ENCODE measurements at regions not wholly inside any gene's neighbourhood (a gene's known extent, or its start where the extent isn't known, plus 50 kb on each side); places are given as distances from the start of the nearest gene placed in this dataset.
"Not testable (repeated sequence)": the region's sequence is repeated elsewhere in the genome, so short reads cannot be mapped to it uniquely, and the experiment has no call there.

DNA sequence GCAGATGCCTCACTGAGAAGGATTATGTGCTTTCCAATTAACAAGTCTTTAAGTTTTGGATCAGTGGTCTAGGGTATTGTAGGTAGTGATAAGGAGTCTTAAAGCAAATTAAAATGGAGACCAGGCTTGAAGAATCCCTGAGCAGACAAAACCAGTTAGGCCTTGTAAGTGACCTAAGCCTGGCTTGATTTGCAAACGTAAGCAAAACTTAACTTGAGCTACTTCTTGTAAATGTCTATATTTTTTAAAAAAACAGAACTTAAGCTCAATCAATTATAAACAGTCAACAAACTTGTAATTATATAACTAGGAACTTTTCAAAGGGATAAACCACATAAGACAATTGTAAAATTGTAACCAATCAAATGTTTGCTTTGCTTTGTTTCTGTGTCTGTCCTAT, 72.7 kb upstream of the NALF2 start:
- DNase-seq (ENCODE audit: low read depth in 2 of 2) = no peak

DNA sequence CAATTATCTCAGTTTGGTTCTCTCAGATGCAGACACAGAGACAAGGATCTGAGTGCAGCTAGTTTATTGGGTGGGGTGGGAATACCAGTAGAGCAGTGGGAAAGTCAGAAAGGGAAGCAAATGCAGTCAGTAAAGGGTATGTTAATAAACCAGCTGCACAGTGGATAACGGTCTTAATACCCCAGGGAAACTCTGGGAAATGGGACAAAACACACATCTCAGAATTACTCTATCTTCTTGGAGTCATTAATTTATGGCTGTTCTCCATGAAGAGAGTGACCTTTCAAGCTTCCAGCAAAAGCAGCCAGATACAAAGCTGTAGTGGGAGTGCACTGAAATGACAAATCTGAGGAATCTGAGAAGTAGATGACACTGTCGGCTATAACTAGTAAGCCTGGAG, 73.3 kb upstream of the NALF2 start:
- DNase-seq (ENCODE audit: low read depth in 2 of 2) = no peak

DNA sequence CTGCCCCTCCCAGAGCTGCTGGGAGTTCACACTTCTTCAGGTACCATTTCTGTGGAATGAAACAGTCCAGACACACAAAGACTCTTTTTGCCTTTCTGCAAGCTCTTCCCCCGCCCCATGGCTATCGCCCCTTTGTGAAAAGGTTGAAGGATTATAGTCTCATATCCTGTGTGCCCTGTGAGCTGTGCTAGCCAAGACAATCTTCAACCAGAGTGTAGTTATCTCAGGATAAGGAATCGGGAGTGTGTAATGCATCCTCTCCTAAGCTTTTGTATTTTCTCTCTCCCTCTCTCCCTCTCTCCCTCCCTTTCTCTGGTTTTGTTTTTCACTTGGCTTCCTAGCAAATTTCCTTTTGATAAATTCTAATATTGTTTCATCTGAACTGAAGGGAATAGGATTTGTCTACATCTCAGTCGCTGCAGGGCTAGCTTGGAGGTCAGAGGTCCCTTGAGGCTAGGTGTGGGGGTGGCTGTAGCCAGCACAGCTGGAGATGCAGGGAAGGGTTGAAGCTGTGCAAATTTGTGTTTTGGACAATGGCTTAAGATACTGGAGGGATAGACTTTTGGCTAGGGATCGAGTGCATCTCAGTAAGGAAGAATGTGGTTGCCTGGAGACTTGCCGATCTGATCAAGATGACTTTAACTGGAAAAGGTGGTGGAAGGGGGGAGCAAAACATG, 74.6 kb upstream of the NALF2 start:
- DNase-seq (ENCODE audit: low read depth in 2 of 2) = no peak

DNA sequence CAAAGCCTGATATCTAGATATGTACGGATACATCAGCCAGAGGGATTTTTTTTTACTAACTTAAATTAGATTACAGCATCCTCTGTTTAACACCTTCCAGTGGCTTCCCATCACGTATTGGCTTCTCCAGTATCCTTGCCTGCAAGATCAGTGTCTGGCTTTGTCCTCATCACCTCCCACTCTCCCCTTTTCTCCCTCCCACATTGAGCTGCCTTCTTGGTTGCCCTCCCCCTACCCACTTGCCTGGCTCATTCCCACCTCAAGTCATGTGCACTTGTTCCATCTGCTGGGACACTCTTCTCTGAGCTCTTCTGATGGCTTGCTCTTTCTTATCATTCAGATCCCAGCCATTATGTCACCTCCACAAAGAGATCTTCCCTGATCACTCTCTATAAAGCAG, 75.9 kb upstream of the NALF2 start:
- no peak for DNase-seq (ENCODE audit: low read depth in 2 of 2)

DNA sequence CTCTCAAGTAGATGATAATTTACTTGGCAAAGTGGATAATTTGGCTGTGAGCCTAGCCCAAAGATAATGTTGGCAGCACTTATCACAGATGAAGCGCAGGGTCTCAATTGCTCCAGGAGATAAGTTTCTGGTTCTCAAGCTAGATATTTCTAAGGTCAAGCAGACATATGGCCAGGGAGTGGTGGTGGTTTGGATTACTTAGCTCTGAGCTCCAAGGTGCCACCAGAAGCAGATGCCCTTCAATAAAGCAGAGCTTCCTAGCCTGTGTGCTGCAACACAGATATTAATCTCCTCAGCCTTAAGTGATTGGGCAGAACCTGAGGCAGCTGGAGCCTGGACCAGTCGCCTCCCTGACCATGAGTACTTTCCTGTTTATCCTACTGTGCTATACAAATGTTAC, 79.2 kb upstream of the NALF2 start:
- DNase-seq (ENCODE audit: low read depth in 2 of 2) = no peak

DNA sequence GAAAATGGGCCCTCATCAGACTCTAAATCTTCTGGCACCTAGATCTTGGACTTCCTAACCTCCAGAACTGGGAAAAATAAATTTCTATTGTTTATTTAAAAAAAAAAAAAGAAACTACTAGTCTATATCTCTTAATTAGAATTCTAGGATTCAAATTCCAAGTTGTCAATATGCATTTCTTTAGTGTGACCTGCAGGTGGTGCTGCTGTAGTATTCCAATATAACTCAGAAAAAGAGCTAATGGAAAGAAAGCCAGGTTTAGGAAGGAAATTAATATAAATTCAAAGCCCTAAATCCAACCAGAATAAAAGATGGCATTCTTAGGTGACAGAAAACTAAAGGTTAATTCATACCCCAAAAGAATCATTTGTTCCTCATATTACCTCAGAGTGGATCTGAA, 80.0 kb upstream of the NALF2 start:
- DNase-seq (ENCODE audit: low read depth in 2 of 2) = peak in 1 of 2 donors; percentile 13

DNA sequence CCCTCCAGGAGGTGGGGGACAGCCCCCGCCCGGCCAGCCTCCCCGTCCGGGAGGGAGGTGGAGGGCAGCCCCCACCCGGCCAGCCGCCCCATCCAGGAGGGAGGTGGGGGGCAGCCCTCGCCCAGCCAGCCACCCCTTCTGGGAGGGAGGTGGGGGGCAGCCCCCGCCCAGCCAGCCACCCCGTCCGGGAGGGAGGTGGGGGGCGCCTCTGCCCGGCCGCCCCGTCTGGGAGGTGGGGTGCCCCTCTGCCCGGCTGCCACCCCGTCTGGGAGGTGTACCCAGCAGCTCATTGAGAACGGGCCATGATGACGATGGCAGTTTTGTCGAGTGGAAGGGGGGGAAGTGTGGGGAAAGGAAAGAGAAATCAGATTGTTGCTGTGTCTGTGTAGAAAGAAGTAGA, 81.9 kb upstream of the NALF2 start:
- not testable (repeated sequence) for DNase-seq (ENCODE audit: low read depth in 2 of 2)

DNA sequence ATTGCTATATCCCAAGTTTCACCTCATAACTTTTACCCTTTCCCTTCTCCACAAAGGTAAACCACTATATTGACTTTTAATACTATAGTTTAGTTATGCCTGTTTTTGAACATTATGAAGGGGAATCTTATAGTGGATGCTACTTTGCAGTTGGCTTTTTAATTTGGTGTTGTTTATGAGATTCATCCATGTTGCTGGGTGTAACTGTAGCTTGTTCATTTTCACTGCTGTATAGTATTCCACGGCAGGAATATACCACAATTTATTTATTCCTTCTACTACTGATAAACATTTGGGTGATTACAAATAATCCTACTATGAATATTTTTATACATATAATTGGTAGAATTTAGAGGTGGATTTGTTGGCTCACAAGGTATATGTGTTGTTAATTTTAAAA, 88.4 kb upstream of the NALF2 start:
- DNase-seq (ENCODE audit: low read depth in 2 of 2) = no peak

DNA sequence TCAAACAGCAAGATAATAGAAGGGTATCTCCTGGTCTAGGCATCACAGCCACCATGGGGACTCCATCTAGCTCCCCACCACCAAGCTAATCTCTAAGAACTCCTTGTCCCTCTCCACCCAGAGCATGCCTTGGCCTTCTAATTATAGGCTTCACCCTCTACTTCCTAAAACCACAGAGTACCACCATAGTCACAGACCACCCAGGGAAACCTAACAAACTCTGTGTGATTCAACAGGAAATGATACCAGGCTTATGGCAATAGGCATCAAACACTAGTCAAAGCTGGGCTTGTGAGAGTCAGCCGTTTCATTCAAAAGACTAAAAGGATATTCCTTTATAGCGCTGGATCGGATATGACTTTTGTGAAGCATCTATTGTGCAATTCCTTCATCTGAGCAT, 91.5 kb upstream of the NALF2 start:
- no peak for DNase-seq (ENCODE audit: low read depth in 2 of 2)

DNA sequence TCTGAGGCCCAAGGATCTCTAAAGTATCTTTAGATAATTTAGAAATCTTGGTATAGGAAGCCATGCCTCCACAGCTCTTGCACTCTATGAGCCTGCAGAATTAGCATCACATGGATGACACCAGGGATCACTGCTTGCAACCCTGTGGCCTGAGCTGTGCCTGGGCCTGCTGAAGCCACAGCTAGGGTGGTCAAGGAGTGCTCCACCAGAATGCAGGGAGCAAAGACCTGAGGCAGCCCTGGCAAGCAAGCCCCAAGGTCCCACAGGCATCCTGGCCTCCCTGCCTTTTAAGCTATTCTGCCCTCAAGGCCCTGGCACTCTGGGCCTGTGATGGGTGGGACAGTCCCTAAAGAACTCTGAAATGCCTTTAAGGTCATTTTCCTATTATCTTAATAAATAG, 105.2 kb upstream of the NALF2 start:
- no peak for DNase-seq (ENCODE audit: low read depth in 2 of 2)

DNA sequence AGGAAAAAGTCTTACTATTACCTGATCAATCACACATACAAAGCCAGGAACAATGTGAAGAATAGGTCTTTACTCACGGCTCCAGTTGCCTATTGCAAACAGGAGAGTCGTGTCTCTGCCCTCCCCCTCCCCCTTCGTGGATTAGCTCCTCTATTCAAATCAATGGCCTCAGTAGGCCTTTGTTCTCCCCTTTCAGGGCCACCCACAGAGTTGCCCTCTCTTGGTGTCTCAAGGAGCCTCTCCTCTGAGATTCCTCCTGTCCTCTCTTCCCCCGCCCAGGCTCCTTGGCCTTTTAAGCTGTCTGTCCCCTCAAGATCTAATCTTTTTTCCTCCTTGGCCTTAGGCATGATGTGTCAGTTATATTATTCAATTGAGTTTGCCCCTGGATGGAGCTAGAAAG, 107.2 kb upstream of the NALF2 start:
- no peak for DNase-seq (ENCODE audit: low read depth in 2 of 2)

DNA sequence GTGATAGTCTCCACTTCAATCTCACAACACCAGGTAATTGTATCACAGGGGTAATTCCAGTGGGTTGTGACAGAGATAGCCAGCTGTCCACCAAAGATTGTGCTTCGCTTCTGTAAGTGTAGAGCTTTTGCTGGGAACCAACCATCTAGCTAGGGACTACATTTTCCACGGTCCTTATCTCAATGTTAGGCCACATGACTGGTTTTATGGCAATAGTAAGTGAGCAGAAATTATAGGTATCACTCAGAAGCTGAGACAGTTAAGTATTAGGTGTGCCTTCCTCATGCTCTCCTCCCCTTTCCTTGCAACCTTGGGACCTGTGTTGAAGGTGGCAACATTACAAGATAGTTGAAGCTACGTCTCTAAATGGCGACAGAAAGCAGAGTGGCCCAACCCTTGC, 108.8 kb upstream of the NALF2 start:
- DNase-seq (ENCODE audit: low read depth in 2 of 2) = no peak

DNA sequence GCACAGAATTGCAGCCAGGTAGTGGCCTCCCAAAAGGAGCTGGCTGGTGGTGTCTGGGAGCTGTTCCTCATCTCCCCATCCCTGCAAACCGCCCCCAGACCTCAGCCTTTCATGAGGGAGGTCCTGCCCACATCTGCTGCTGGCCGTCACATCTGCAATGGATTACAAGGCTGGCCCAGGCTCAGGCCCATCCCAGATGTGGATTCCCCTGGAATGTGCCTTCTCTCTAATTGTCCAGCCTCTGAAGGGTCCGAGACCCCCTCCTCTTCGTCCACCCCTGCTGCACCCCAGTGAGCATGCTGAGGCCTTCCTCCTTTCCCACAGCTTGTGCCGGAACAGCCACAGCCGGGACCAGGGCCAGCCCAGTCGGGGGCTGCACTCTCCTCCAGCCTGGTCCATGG, 115.0 kb upstream of the NALF2 start:
- no peak for DNase-seq (ENCODE audit: low read depth in 2 of 2)

DNA sequence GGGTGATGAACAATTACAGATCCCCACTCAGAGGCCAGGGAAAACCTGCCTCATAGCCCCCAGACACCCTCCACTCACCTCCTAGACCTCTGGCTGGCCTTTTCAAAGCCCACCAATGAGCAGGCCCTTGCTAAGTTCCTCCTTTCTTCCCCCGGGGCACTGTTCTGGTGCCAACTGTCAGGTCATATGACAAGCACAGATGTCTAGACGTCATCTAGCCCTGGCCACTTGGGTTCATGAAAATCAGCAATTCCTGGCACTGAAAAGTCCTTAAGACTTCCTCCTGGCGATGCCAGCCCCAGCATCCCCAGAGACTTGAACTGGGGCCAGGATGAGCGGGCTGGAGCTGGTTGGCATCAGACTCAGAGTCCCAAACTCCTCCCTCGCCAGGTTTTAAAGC, 115.6 kb upstream of the NALF2 start:
- no peak for DNase-seq (ENCODE audit: low read depth in 2 of 2)

DNA sequence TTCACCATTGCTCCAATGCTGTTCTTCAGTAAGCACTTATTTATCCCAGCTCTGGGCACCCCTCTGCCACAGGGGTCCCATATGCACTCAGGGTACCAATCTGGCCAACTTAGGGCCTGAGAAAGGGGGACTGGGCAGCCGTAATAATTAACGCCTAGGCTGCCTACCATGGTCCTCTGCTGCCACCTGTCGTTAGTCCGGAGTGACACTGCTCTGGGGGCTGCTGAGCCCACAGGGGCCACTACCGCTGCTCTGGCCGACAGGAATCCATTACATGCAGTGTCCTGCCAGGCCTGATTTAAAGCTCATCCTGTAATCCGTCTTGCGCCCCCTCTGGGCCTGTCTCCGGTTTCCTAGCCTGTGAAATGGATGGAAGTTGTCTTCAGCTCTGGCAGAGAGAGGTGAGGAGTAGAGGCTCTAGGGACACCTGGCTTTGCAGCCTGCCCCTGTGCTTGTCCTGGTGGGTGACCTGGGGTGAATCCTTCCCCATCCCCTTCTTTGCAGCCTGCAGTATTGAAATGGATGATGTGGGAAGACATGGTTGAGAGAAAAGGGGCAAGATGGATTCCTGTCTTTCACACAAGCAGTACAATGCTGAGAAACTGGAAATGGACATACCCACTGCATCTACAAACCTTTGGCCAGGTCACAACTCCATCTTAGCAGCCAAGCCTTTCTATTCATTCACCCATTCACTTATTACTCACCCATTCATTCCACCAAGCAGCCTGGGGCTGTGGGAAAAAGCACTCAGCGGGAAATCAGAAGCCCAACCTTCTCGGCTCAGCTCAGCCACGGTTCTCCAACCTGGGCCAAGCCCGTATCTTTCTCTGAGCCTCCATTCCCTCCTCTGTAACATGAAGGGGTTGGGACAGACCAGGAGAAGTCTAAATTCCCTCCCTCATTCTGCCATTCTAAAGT, 116.3 kb upstream of the NALF2 start:
- DNase-seq (ENCODE audit: low read depth in 2 of 2) = peak; percentile 14 to 44

DNA sequence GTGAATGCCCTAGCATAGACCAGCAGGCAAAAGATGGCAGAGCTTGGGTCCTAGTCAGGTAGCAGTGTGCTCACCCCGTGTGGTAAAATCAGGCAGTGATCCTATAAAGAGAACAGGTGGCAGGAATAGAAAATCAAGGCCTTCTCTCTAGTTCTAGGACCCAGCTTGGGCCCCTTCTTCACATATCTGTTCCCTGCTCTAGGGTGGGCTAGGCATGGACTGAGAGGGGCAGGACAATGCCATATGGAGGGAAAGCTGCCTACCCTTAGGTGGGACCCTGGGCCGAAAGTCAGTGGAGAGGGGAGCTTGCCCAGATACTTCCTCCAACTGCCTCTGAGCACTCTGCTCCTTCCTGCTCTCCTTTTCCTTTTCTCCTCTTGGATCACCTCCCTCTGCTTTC, 117.4 kb upstream of the NALF2 start:
- DNase-seq (ENCODE audit: low read depth in 2 of 2) = no peak

DNA sequence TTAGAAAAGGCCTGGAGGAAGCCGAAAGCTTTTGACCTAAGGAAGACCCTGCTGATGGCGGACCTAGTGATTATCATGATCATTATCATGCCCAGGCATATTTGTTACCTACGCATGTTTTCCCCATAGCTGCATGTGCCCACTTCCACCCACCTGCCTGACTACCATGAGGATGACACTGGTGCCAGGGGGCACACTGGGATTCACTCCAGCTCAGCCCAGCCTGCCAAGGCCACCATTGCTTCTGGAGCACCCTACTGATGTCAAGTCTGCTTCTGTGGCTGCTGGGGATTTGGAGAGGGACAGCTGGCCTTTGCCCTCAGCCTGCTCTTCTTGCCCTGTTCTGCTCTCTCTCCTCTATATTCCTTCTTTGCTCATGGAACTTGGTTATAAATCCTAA, 124.7 kb upstream of the NALF2 start:
- DNase-seq (ENCODE audit: low read depth in 2 of 2) = no peak

DNA sequence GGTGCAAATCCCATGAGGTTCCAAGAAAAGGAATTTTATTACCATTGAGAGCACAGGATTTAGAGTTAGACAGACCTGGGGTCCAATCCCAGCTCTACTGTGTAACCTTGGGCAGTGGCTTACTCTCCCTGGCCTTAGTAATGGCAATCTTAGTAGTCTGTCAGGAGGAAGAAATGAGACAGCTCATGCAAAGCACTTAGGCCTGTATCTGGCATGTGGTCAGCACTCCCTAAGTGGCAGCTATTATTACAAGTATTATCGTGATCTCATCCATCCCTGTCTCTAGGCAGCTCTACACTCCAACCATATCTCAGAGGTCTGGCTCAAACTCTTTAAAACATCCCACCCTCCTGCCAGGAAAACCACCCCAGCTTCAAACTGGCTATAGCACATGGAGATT, 129.6 kb upstream of the NALF2 start:
- no peak for DNase-seq (ENCODE audit: low read depth in 2 of 2)

DNA sequence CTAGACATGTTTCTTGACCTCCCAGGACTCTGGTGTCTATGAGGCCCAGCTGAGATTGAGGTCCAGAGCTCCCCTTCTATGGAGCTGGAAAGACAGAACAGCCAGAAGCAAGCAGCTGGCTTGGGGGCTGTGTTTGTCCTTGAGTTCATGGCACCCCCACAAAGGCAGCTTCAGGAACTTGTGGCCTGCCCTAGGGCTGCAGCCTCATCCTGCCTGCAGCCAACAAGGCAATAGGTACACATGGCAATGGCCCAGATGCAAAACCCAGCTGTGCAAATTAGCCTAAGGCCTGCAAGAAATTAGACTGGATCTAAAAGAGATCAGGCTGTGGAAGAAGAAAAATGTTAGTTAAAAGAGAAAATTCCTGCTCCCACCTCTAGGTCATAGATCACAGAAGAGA, 131.7 kb upstream of the NALF2 start:
- DNase-seq (ENCODE audit: low read depth in 2 of 2) = no peak

DNA sequence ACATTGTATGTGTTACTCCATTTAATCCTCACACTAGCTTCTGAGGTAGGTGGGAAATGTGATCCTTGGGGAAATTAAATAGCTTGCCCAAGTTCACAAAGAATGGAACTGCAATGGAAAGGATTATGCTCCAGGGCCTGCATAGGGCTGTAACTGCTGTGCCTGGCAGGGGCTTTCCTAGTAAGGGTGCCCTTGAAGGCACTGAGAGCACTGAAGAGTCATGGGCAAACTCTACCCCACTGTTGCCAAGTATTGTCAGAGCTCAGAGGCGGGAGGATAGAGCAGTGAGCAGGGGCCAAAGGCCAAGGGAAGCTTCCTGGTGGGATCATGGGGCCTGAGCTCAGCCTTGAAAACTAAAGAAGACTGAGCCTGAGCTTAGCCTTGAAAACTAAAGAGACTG, 133.0 kb upstream of the NALF2 start:
- no peak for DNase-seq (ENCODE audit: low read depth in 2 of 2)

DNA sequence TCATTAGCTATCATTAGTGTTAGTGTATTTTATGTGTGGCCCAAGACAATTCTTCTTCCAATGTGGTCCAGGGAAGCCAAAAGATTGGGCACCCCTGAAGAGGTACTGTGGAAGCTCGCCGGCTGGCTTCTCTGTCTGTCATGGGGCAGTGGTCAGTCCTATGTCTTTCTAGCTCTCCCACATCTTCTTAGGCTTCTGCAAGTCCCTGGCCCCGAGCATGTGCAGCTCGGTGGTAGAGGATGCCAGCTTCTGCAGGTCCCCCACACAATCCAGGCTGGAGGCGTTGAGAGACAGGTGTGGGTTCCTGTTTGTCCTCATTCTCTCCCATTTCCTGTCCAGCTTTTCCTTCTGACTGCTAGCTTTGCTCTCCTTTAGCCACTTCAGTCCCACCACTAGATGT, 134.1 kb upstream of the NALF2 start:
- no peak for DNase-seq (ENCODE audit: low read depth in 2 of 2)

DNA sequence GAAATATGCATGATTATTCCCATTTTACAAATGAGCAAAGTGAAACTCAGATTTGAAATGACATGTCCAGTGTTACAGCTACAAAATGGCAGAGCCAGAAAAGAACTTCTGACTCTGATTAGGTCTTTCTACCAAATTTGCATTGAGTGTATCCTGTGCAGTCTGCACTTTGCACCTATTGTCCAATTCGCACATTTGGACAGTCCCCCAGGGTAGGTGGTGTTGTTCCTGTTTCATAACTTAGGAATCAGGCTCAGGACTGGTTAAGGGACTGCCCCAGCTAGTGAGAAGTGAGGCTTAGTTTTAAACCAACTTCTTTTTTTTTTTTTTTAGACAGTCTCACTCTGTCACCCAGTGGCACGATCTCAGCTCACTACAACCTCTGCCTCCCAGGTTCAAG, 137.9 kb upstream of the NALF2 start:
- DNase-seq (ENCODE audit: low read depth in 2 of 2) = no peak

DNA sequence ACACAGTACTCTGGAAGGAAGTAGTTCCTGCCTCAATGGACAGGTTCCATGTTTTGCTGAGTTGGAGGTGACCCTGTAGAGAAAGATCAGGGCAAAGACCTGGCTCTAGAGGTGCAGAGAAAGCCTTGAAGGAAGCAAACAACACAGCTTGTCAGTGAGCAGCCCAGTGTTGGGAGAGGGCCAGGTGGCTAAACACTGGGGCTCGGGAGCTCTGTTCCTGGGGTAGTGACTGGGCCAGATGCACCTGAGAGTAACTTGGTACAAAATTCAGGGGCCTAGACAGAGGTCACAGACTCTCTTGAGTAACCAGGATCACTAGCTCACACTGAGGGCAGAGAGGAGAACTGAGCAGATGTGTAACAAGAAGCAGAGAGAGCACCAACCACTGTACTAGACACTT, 138.4 kb upstream of the NALF2 start:
- no peak for DNase-seq (ENCODE audit: low read depth in 2 of 2)
